ENCODE measurements at regions not wholly inside any gene's neighbourhood (a gene's known extent, or its start where the extent isn't known, plus 50 kb on each side); places are given as distances from the start of the nearest gene placed in this dataset.
A peak's percentile ranks its signal among the peaks of the same experiment; 100 is the strongest.

GRCh38 chr11:116276051-116277044, 496.4 kb downstream of the BUD13 start:
- Histone ChIP-seq H3K4me3 (peak overlapping the region; percentile 44), H3K4me1 (no peaks in the 10 kb centered on the region), H3K4me2 (peak overlapping the region; percentile 67), H3K9me3 (no peaks in the 10 kb centered on the region), H3K27ac (peak overlapping the region in 1 of 2 experiments; percentile 73; a peak in 3 of 6 replicates)
- ChIA-PET POLR2A (no interaction called here), CTCF (interaction anchor here (0.7 to 1.6 kb wide), 7 partner anchors 11 to 1535 kb away, joined by 3 to 6 read pairs (median 3); no protein-coding TSS in a partner anchor)
- FAIRE-seq (no peak), ATAC-seq (peak; percentile 79 to 98), DNase-seq (ENCODE audit: low read depth in 1 of 2, low spot score in 1 of 2) (peak; percentile 44 to 82)
- WGBS (ENCODE audit: missing lambda C conversion rate): 15% methylated on average over 4 of the region's 40 CpGs
- TF ChIP-seq NFE2L2 (conservative IDR thresholded peaks at IDR 0.05; ENCODE audit: low read length): no peak
- no peak for TF ChIP-seq ZC3H11A (IDR thresholded peaks at IDR 0.05)
- peak; percentile 67 for TF ChIP-seq SMC3 (IDR thresholded peaks at IDR 0.05)
- no peak for TF ChIP-seq PHF8 (IDR thresholded peaks at IDR 0.05; ENCODE audit: borderline replicate concordance, low read depth)
- no peak for TF ChIP-seq BCL3 (IDR thresholded peaks at IDR 0.05)
- TF ChIP-seq EP300 (IDR thresholded peaks at IDR 0.05): no peak
- peak; percentile 80 for TF ChIP-seq CTCF (IDR thresholded peaks at IDR 0.05)
- no peak for TF ChIP-seq FOSL2 (IDR thresholded peaks at IDR 0.05)
- no peak for TF ChIP-seq FOSL2 (CRISPR knock-in tag; IDR thresholded peaks at IDR 0.05)
- TF ChIP-seq CEBPB (IDR thresholded peaks at IDR 0.05): no peak
- TF ChIP-seq RAD21 (conservative IDR thresholded peaks at IDR 0.05 in 1 of 2, IDR thresholded peaks at IDR 0.05 in 1 of 2): peak; percentile 69 to 84
- no peak for TF ChIP-seq HOXB13 (CRISPR knock-in tag; IDR thresholded peaks at IDR 0.05; ENCODE audit: low read depth)
- TF ChIP-seq ZSCAN20 (CRISPR knock-in tag; IDR thresholded peaks at IDR 0.05): no peak

- 59% methylated on average over 4 of the region's 5 CpGs for WGBS (ENCODE audit: missing lambda C conversion rate)
- ATAC-seq: peak; percentile 28 to 49; a peak in 5 of 6 replicates
Observed at GRCh38 chr11:116275635-116276034, 497.2 kb downstream of the BUD13 start.

More at GRCh38 chr11:116275635-116276034, 497.2 kb downstream of the BUD13 start:
- TF ChIP-seq NPAS2 (CRISPR knock-in tag; IDR thresholded peaks at IDR 0.05; ENCODE audit: borderline replicate concordance): no peak
- no peak for TF ChIP-seq E2F6 (IDR thresholded peaks at IDR 0.05; ENCODE audit: borderline replicate concordance, low read depth)
- TF ChIP-seq POLR2AphosphoS2 (conservative IDR thresholded peaks at IDR 0.05; ENCODE audit: low read length): no peak
- TF ChIP-seq TP53 (CRISPR knock-in tag; IDR thresholded peaks at IDR 0.05): no peak
- no peak for TF ChIP-seq RCOR1 (IDR thresholded peaks at IDR 0.05; ENCODE audit: low read depth, low read length)
- no peak for TF ChIP-seq MAFK (IDR thresholded peaks at IDR 0.05; ENCODE audit: partially characterized antibody)
- no peak for TF ChIP-seq EP300 (IDR thresholded peaks at IDR 0.05)
- no peak for TF ChIP-seq NR3C1 (IDR thresholded peaks at IDR 0.05)
- no peak for TF ChIP-seq EHMT2 (IDR thresholded peaks at IDR 0.05; ENCODE audit: low read depth)
- no peak for TF ChIP-seq ZSCAN20 (CRISPR knock-in tag; IDR thresholded peaks at IDR 0.05)
- no peak for TF ChIP-seq ZFP36 (IDR thresholded peaks at IDR 0.05; ENCODE audit: borderline replicate concordance, partially characterized antibody)
- TF ChIP-seq SMC3 (IDR thresholded peaks at IDR 0.05): no peak
- no peak for TF ChIP-seq RARB (CRISPR knock-in tag; IDR thresholded peaks at IDR 0.05)
- no peak for TF ChIP-seq JUN (IDR thresholded peaks at IDR 0.05)
- Histone ChIP-seq H3K4me1 (no peaks in the 10 kb centered on the region), H3K4me3 (no peak overlapping the region), H3K4me2 (no peak overlapping the region), H3K27ac (no peak overlapping the region), H3K9me3 (no peaks in the 10 kb centered on the region)
- ChIA-PET CTCF (interaction anchor here (0.7 to 1.6 kb wide), 6 partner anchors 10 to 1534 kb away, joined by 3 to 6 read pairs (median 4); no protein-coding TSS in a partner anchor), POLR2A (no interaction called here)
- DNase-seq (ENCODE audit: low read depth in 1 of 2, low spot score in 1 of 2) (peak in 1 of 2 experiments; percentile 10), FAIRE-seq (no peak)
